ENCODE measurements at regions not wholly inside any gene's neighbourhood (a gene's known extent, or its start where the extent isn't known, plus 50 kb on each side); places are given as distances from the start of the nearest gene placed in this dataset.

GRCh38 chr5:82332064-82332855, 54.1 kb upstream of the RPS23 start:
- no TSS peak for BruUV-seq (replicated peaks)
- H3K4me1 ChIP-seq (ENCODE audit: insufficient read depth, low read length, poor library complexity, severe bottlenecking): no peaks in the 10 kb centered on the region
- no peak for DNase-seq (ENCODE audit: low spot score)
- H3K27me3 ChIP-seq (replicated peaks; ENCODE audit: insufficient read depth, low read depth, low read length, poor library complexity): no peaks in the 10 kb centered on the region
- no peak for TF ChIP-seq CTCF (conservative IDR thresholded peaks at IDR 0.05; ENCODE audit: low read depth, low read length)
- TF ChIP-seq EZH2 (IDR thresholded peaks at IDR 0.05; ENCODE audit: borderline replicate concordance, low read depth, low read length, poor library complexity, severe bottlenecking): no peak
- intact Hi-C loops (cut with micrococcal nuclease; ENCODE audit: unreplicated experiment): no loop called here
- POLR2A ChIA-PET (ENCODE audit: low non-redundant PET): no interaction called here
- no peak overlapping the region for H3K4me3 ChIP-seq (ENCODE audit: low read depth, low read length, poor library complexity, severe bottlenecking)
- no peaks in the 10 kb centered on the region for H3K36me3 ChIP-seq (ENCODE audit: insufficient read depth, low read length, poor library complexity, severe bottlenecking)
- no peak overlapping the region for H3K27ac ChIP-seq (ENCODE audit: low read depth, low read length, poor library complexity, severe bottlenecking)
- no peaks in the 10 kb centered on the region for H3K9me3 ChIP-seq (ENCODE audit: low read depth, low read length, poor library complexity, severe bottlenecking)
- CTCF ChIA-PET: no interaction called here

GRCh38 chr5:82331557-82331956, 53.4 kb upstream of the RPS23 start:
- Histone ChIP-seq H3K36me3 (ENCODE audit: insufficient read depth, low read length, poor library complexity, severe bottlenecking) (no peaks in the 10 kb centered on the region), H3K27me3 (replicated peaks; ENCODE audit: insufficient read depth, low read depth, low read length, poor library complexity) (no peaks in the 10 kb centered on the region), H3K4me1 (ENCODE audit: insufficient read depth, low read length, poor library complexity, severe bottlenecking) (no peaks in the 10 kb centered on the region), H3K9me3 (ENCODE audit: low read depth, low read length, poor library complexity, severe bottlenecking) (no peaks in the 10 kb centered on the region), H3K27ac (ENCODE audit: low read depth, low read length, poor library complexity, severe bottlenecking) (no peak overlapping the region), H3K4me3 (ENCODE audit: low read depth, low read length, poor library complexity, severe bottlenecking) (no peak overlapping the region)
- DNase-seq (ENCODE audit: low spot score): no peak
- intact Hi-C loops (cut with micrococcal nuclease; ENCODE audit: unreplicated experiment): no loop called here
- POLR2A ChIA-PET (ENCODE audit: low non-redundant PET): no interaction called here
- no TSS peak for BruUV-seq (replicated peaks)
- CTCF ChIA-PET: no interaction called here
- TF ChIP-seq EZH2 (IDR thresholded peaks at IDR 0.05; ENCODE audit: borderline replicate concordance, low read depth, low read length, poor library complexity, severe bottlenecking) (no peak), CTCF (conservative IDR thresholded peaks at IDR 0.05; ENCODE audit: low read depth, low read length) (no peak)

- no peak overlapping the region for H3K27ac ChIP-seq (ENCODE audit: low read depth, low read length, poor library complexity, severe bottlenecking)
- no peaks in the 10 kb centered on the region for H3K36me3 ChIP-seq (ENCODE audit: insufficient read depth, low read length, poor library complexity, severe bottlenecking)
- TF ChIP-seq EZH2 (IDR thresholded peaks at IDR 0.05; ENCODE audit: borderline replicate concordance, low read depth, low read length, poor library complexity, severe bottlenecking) (no peak), CTCF (conservative IDR thresholded peaks at IDR 0.05; ENCODE audit: low read depth, low read length) (no peak)
- H3K27me3 ChIP-seq (replicated peaks; ENCODE audit: insufficient read depth, low read depth, low read length, poor library complexity): no peaks in the 10 kb centered on the region
- ChIA-PET POLR2A (ENCODE audit: low non-redundant PET) (no interaction called here), CTCF (no interaction called here)
- no peak overlapping the region for H3K4me3 ChIP-seq (ENCODE audit: low read depth, low read length, poor library complexity, severe bottlenecking)
- no peak for DNase-seq (ENCODE audit: low spot score)
- no peaks in the 10 kb centered on the region for H3K4me1 ChIP-seq (ENCODE audit: insufficient read depth, low read length, poor library complexity, severe bottlenecking)
- no peaks in the 10 kb centered on the region for H3K9me3 ChIP-seq (ENCODE audit: low read depth, low read length, poor library complexity, severe bottlenecking)
- BruUV-seq (replicated peaks): no TSS peak
- intact Hi-C loops (cut with micrococcal nuclease; ENCODE audit: unreplicated experiment): no loop called here
Measured at GRCh38 chr5:82330530-82331270, 52.5 kb upstream of the RPS23 start.

All from A673 (cell line).